DOHH2 (cell line): ENCODE measurements at regions not wholly inside any gene's neighbourhood (a gene's known extent, or its start where the extent isn't known, plus 50 kb on each side); places are given as distances from the start of the nearest gene placed in this dataset.
A peak's percentile ranks its signal among the peaks of the same experiment; 100 is the strongest.

Experiments used
- H3F3A ChIP-seq: fragments of 200-600 bp; sonication (generic), shearing (Covaris generic); 2 replicates; pipeline ENCODE4 v1.6.0; 2016; ENCODE audit warnings: antibody characterized with exemption, mild to moderate bottlenecking; ENCODE audit not compliant: control insufficient read depth, insufficient read depth
- H3K27ac ChIP-seq: fragments of 200-600 bp; sonication (generic); 2 replicates; pipeline ENCODE4 v1.5.1; 2014; ENCODE audit warnings: low read depth, mild to moderate bottlenecking, low read length, moderate library complexity
- H3K27me3 ChIP-seq: fragments of 200-600 bp; sonication (generic); 2 replicates; pipeline ENCODE4 v1.6.1; 2014; ENCODE audit warnings: mild to moderate bottlenecking, low read length, mixed read lengths; ENCODE audit not compliant: control insufficient read depth
- H3K36me3 ChIP-seq: fragments of 200-600 bp; sonication (generic); 2 replicates; pipeline ENCODE4 v1.6.1; 2014; ENCODE audit warnings: mild to moderate bottlenecking, low read length, moderate library complexity, mixed read lengths; ENCODE audit not compliant: control insufficient read depth
- H3K4me1 ChIP-seq: fragments of 200-600 bp; sonication (generic); 2 replicates; pipeline ENCODE4 v1.6.1; 2014; ENCODE audit warnings: mild to moderate bottlenecking, low read length, mixed read lengths; ENCODE audit not compliant: control insufficient read depth
- H3K4me2 ChIP-seq: fragments of 200-600 bp; sonication (generic); 2 replicates; pipeline ENCODE4 v1.6.0; 2014; ENCODE audit warnings: mild to moderate bottlenecking, low read length, moderate library complexity
- H3K4me3 ChIP-seq: fragments of 200-600 bp; sonication (generic); 2 replicates; pipeline ENCODE4 v1.5.1; 2014; ENCODE audit warnings: mild to moderate bottlenecking, low read length, mixed read lengths
- H3K79me2 ChIP-seq: fragments of 200-600 bp; sonication (generic); 2 replicates; pipeline ENCODE4 v1.6.1; 2014; ENCODE audit warnings: mild to moderate bottlenecking, low read length, mixed read lengths; ENCODE audit not compliant: control insufficient read depth
- H3K9me2 ChIP-seq: fragments of 200-600 bp; sonication (generic); replicated peaks from 2 replicates; pipeline ENCODE4 v1.6.1; 2014; ENCODE audit warnings: mild to moderate bottlenecking, low read length, mixed read lengths; ENCODE audit not compliant: control insufficient read depth
- H3K9me3 ChIP-seq: fragments of 200-600 bp; sonication (generic); 2 replicates; pipeline ENCODE4 v1.6.1; 2014; ENCODE audit warnings: antibody characterized with exemption, low read length, mixed read lengths; ENCODE audit not compliant: control insufficient read depth, insufficient read depth
- H4K20me1 ChIP-seq: fragments of 200-600 bp; sonication (generic); 2 replicates; pipeline ENCODE4 v1.6.0; 2014; ENCODE audit warnings: low read depth, mild to moderate bottlenecking, antibody characterized with exemption, low read length, moderate library complexity; ENCODE audit not compliant: control insufficient read depth, insufficient read depth
- EZH2phosphoT487 ChIP-seq: fragments of 200-600 bp; sonication (generic); IDR thresholded peaks from 2 replicates; pipeline ENCODE4 v1.6.1; 2017; ENCODE audit warnings: borderline replicate concordance, mild to moderate bottlenecking, antibody characterized with exemption, low read length, moderate library complexity, mixed read lengths
- TF ChIP-seq, protein P1 (sequence below): fragments of 200-600 bp; sonication (generic); IDR thresholded peaks from one replicate; pipeline ENCODE4 v1.5.1; 2014; ENCODE audit warnings: antibody characterized with exemption, mild to moderate bottlenecking, low read depth, low read length; ENCODE audit not compliant: poor library complexity, severe bottlenecking

DNA sequence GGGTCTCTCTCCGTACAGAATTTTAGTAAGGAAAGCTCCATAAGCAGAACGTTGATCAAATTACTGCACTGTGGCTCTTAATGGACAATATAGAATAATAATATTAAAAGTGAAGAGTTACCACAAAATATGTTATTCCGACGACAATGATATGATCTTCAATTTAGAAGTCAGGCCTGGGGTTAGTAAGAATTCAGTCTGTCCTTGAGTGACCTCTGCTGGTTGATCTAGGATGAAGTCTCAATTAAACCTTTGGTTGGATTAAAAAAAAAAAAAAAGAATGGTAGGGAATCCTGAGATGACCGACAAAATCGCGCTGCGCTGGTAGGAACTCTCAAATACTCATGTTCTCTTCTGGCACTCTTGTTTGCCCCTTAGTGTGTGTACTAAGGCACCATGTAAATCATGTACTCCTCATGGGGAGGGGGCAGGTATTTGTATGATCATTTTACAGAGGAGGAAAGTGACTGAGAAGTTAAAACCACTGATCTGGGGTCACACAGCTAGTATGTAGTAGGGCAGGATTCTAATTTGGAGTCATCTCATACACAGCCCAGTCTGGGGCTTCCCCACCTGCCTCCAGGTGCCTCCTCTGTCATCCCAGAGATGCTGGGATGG, 161.3 kb upstream of the NPVF start:
- H3K27me3 ChIP-seq: peaks cover 23% of the 10 kb centered on the region
- H3K9me2 ChIP-seq: no peaks in the 10 kb centered on the region
- no peaks in the 10 kb centered on the region for H3K9me3 ChIP-seq
- H3F3A ChIP-seq: no peaks in the 10 kb centered on the region
- TF ChIP-seq, protein P1, sequence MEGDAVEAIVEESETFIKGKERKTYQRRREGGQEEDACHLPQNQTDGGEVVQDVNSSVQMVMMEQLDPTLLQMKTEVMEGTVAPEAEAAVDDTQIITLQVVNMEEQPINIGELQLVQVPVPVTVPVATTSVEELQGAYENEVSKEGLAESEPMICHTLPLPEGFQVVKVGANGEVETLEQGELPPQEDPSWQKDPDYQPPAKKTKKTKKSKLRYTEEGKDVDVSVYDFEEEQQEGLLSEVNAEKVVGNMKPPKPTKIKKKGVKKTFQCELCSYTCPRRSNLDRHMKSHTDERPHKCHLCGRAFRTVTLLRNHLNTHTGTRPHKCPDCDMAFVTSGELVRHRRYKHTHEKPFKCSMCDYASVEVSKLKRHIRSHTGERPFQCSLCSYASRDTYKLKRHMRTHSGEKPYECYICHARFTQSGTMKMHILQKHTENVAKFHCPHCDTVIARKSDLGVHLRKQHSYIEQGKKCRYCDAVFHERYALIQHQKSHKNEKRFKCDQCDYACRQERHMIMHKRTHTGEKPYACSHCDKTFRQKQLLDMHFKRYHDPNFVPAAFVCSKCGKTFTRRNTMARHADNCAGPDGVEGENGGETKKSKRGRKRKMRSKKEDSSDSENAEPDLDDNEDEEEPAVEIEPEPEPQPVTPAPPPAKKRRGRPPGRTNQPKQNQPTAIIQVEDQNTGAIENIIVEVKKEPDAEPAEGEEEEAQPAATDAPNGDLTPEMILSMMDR: peak; percentile 67
- TF ChIP-seq EZH2phosphoT487: no peak
- H3K4me1 ChIP-seq: no peaks in the 10 kb centered on the region
- no peak overlapping the region for H3K27ac ChIP-seq
- H3K4me3 ChIP-seq: no peak overlapping the region
- no peaks in the 10 kb centered on the region for H3K79me2 ChIP-seq
- H4K20me1 ChIP-seq: no peaks in the 10 kb centered on the region
- H3K4me2 ChIP-seq: no peak overlapping the region
- no peaks in the 10 kb centered on the region for H3K36me3 ChIP-seq

DNA sequence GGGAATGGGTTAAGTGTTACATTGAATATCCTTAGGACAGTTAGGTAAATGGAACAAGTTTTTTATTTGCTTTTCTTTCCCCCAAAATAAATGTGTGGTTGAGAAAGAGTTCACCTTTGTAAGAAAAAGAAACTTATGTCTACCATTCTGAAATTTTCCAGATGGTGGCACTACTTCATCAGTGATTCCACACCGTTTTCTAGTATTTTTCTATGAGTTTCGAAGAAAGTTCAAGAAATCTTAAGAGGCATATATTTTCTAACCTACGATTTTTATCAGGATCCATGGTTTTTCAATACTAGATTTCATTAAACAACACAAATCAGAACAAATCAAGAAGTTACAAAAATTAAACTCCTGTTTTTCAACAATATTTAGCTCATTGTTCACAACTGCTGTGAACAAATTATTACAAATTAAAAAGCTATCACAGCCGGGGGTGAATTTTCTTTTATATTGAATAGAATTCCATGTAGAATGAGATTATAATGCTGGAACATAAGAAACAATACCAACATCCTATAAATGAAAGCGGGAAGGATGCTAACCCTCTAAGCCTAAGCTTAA, 163.1 kb upstream of the NPVF start:
- H3K36me3 ChIP-seq: no peaks in the 10 kb centered on the region
- H3K9me2 ChIP-seq: no peaks in the 10 kb centered on the region
- no peak overlapping the region for H3K4me3 ChIP-seq
- H3F3A ChIP-seq: no peaks in the 10 kb centered on the region
- no peaks in the 10 kb centered on the region for H3K4me1 ChIP-seq
- peaks cover 23% of the 10 kb centered on the region for H3K27me3 ChIP-seq
- no peaks in the 10 kb centered on the region for H3K9me3 ChIP-seq
- H3K79me2 ChIP-seq: no peaks in the 10 kb centered on the region
- TF ChIP-seq, protein P1: peak; percentile 55
- no peak for TF ChIP-seq EZH2phosphoT487
- H3K27ac ChIP-seq: no peak overlapping the region
- no peaks in the 10 kb centered on the region for H4K20me1 ChIP-seq
- no peak overlapping the region for H3K4me2 ChIP-seq

DNA sequence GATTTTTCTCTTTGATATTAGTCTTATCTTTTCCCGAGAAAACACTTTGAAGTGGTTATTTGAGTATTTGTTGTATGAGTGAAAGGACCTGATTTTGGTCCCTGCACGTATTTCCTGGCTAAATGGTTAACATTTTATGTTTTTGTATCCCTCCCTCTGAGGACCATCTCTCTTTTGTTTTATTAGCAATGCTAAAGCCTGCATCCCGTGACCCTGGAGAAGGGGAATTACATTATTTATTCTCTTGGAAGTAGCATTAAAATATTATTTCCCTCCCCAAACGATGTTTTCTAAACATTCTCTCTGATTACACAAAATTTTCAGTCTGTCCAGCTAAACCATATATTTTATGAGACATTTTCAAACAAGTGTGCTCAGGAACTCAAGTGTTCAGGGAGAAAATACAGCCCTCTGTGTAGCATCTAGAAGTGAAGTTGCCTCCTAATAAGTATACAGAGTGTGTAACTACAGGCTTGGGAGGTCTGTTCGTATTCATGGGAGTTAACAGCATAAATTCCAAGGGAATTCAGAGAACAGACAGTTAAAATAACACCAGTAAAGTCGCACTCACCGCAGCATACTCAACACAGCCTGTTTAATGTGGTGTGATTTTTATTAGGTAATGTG, 163.8 kb upstream of the NPVF start:
- Histone ChIP-seq H3K4me2 (no peak overlapping the region), H3K4me1 (no peaks in the 10 kb centered on the region), H3K27ac (no peak overlapping the region), H3F3A (no peaks in the 10 kb centered on the region), H3K36me3 (no peaks in the 10 kb centered on the region), H3K9me3 (no peaks in the 10 kb centered on the region), H3K27me3 (peaks cover 23% of the 10 kb centered on the region), H3K4me3 (no peak overlapping the region), H3K79me2 (no peaks in the 10 kb centered on the region), H4K20me1 (no peaks in the 10 kb centered on the region), H3K9me2 (no peaks in the 10 kb centered on the region)
- TF ChIP-seq EZH2phosphoT487: no peak; the same call in 1 of the 2 replicates
- TF ChIP-seq, protein P1: no peak
